Occipital lobe (tissue), 1 donor: ENCODE measurements at regions not wholly inside any gene's neighbourhood (a gene's known extent, or its start where the extent isn't known, plus 50 kb on each side); places are given as distances from the start of the nearest gene placed in this dataset.
"Not testable (repeated sequence)": the region's sequence is repeated elsewhere in the genome, so short reads cannot be mapped to it uniquely, and the experiment has no call there.

Experiments used
- DNase-seq: peaks from one replicate; lab custom pipeline; 2025; lab: John Stamatoyannopoulos, UW

- DNase-seq: no peak
These were observed 618.4 kb downstream of the FRK start for GRCh38 chr6:115442323-115442722.

- no peak for DNase-seq
These were observed 619.0 kb downstream of the FRK start for GRCh38 chr6:115441651-115442050.

GRCh38 chr6:115415378-115415777, 645.3 kb downstream of the FRK start:
- DNase-seq: no peak

GRCh38 chr6:115414916-115415315, 645.8 kb downstream of the FRK start:
- not testable (repeated sequence) for DNase-seq

- no peak for DNase-seq
These were observed 648.9 kb downstream of the FRK start for GRCh38 chr6:115411756-115412155.

DNA sequence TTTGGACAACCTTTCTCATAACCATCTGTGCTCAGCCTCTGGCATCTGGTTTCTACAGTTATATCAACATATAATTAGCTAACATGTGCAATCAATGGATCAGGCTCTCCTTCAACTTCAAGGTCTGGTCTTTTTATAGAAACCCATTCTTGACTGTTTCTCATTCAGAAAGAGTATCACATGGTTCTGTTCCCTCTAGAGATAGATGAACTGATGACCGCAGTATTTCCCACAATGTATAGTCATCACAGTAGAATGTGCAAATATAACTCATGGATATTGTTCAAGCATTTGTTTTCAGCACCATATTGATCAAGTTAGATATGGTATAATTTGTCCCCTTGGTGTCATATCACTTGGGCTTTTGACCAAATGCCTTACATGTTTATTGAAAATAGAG, 656.2 kb downstream of the FRK start:
- DNase-seq: no peak

DNA sequence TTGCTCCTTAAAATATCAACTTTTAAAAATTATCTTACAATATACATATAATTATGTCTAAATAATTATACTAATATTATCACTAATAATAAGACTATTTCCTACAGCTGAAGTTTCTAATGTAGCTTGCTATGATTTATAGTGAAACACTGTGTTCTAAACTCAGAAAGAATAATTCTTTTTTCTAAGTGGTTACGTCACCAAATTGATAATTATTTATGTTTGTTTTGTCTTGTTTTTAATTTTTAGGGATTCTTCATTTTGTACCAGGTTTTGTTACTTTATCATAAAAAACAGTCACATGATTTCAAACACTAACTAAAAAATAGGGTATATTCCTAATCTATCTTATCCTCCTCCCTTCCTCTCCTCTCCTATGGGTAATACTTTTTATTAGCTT, 662.1 kb downstream of the FRK start:
- no peak for DNase-seq

- no peak for DNase-seq
These were observed 664.4 kb downstream of the FRK start for GRCh38 chr6:115396112-115396906.

- no peak for DNase-seq
These were observed 666.9 kb downstream of the FRK start for GRCh38 chr6:115393821-115394220.

DNA sequence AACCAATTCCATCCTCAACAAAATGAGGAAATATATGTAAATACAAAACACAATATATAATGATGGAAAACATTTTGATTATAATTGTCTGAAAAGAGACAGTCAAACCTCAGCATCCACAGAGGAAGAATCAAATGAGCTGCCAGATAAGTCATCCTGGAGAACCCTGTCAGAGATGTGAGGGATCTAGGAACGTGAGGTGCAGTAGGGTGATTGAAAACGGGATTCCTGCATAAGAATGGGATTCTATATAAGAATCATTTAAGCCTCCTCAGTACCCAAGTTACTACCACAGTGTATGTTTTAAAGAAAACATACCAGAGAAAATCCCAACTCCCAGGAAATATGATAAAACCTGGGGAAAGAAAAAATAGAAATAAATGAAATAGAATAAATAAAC, 690.5 kb downstream of the FRK start:
- DNase-seq: no peak

- no peak for DNase-seq
These were observed 694.9 kb downstream of the FRK start for GRCh38 chr6:115365783-115366182.

GRCh38 chr6:115363379-115363778, 697.3 kb downstream of the FRK start:
- DNase-seq: no peak

DNA sequence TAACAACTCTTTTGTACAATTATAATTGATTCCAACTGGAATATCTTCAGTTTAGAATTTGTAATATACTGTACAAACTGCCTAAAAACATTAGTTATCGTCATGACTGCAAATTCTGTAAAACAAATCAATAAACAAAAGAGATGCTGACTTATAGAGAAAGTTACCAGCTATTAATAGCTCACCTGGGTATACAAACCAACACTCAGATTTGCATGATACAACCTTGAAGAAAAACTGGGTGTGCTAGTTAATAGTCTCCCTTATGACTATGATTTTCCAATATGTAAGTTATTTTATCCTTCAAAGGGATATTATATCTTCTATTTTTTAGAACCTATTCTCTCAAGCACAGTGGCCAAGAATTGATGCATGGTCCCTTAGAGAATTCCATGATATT, 698.5 kb downstream of the FRK start:
- no peak for DNase-seq

DNA sequence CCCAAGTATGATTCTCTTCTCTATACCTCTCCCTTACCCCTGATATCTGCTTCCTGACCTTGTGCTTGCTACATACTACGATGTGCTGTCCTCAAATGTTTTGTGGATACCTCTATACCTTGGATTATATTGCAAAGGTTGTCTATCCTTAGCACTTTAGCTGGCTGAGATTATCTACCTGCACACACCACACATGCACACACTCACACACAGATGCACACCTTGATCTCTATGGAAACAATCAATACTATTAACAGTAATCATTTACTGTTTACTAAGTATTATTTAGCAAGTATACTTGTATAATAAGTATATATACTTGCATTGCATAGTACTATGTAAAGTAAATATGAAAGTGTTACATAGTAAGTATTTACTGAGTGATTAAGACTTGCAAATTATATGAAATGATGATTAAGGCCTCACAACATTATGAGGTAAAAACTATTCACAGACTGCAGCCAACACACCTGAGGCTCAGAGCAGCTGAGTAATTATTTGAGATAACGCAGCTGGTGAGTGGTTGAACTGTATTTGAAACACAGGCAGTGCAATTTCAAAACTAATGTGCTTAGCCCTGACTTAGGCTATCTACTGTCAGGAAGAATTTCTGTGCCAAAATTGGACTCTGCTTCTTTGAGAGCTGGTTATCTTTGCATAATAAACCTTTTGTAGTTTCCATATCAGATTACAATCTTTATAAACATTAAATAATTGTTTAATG, 699.9 kb downstream of the FRK start:
- no peak for DNase-seq

- no peak for DNase-seq
These were observed 702.1 kb downstream of the FRK start for GRCh38 chr6:115358616-115359015.

GRCh38 chr6:115356371-115356770, 704.3 kb downstream of the FRK start:
- DNase-seq: no peak

- DNase-seq: no peak
These were observed 737.7 kb downstream of the FRK start for GRCh38 chr6:115323001-115323400.

GRCh38 chr6:115319823-115320222, 740.9 kb downstream of the FRK start:
- no peak for DNase-seq

- DNase-seq: no peak
These were observed 750.5 kb downstream of the FRK start for GRCh38 chr6:115310156-115310555.

- no peak for DNase-seq
These were observed 758.0 kb downstream of the FRK start for GRCh38 chr6:115302731-115303130.

GRCh38 chr6:115287467-115287866, 773.2 kb downstream of the FRK start:
- DNase-seq: no peak

DNA sequence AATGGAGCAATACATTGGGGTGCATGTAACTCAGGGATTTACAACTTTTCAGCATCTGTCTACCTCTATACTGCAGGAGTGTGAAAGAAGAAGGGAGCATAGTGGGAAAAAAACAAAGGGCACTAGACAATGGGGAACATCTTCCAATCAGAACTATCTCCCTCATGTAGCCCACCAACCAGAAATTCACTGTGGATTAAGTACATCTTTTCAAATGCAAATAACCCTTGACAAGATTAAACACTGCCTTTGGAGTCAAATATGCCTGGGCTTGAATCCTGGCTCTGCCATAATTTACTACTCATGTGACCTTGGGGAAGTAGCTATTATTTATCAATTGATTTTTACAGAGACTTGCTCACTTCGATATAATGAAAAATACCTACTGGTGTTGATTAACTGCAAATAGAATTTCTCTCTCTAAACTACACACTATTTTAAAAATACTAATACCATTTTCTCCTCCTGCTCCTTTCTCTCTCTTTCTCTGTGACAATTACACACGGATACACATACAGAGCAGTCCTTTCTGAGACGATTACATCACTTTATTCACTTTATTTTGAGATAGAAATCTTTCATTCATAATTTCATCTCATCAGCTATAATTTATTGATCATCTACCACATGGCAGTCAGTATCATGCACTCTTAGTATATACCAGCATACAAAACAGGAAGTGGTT, 783.7 kb downstream of the FRK start:
- no peak for DNase-seq

GRCh38 chr6:115272311-115272710, 788.4 kb downstream of the FRK start:
- DNase-seq: no peak
